HG02852 (cell line): ENCODE measurements at regions not wholly inside any gene's neighbourhood (a gene's known extent, or its start where the extent isn't known, plus 50 kb on each side); places are given as distances from the start of the nearest gene placed in this dataset.
A peak's percentile ranks its signal among the peaks of the same experiment; 100 is the strongest.

Source experiments
- ATAC-seq: cut with Tn5 transposase; IDR thresholded peaks from one replicate; pipeline ENCODE4 v1.9.1; 2021; ENCODE audit warnings: mild to moderate bottlenecking, moderate library complexity; ENCODE audit not compliant: unreplicated experiment

DNA sequence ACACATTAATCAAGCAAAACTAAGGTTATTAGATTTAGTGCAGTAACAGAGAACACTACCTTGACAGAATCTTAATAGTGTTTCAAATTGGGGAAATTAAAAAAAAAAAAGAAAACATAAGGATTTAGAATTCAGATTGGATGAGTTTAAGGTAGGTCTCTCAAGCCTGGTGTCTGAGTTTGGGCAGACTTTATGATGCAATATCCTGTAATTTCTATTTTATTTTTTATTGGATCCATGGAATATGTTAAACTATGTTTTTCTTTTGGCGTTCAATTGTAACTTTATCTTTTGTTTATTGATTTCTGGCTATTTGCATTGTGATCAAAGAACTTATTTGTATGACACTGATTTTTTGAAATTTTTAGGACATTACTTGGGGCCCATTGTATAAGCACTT is 394.1 kb upstream of the NETO1 start:
- ATAC-seq = no peak

DNA sequence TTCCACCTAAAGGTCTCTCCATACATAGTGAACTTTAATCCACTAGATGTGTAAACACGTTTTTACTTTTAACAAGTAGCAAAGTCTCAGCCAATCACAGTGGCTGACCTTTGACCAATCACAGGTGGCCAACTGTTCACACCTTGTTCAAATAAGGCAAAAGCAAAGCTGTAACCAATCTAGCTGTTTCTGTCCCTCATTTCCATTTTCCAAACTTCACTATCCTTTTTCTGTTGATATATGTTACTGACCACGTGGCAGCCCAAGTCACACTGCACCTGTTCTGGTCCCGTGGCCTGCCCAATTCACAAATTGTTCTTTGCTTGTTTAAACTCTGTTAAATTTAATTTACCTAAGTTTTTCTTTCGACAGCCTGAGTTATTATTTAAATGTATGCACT is 393.5 kb upstream of the NETO1 start:
- no peak for ATAC-seq

DNA sequence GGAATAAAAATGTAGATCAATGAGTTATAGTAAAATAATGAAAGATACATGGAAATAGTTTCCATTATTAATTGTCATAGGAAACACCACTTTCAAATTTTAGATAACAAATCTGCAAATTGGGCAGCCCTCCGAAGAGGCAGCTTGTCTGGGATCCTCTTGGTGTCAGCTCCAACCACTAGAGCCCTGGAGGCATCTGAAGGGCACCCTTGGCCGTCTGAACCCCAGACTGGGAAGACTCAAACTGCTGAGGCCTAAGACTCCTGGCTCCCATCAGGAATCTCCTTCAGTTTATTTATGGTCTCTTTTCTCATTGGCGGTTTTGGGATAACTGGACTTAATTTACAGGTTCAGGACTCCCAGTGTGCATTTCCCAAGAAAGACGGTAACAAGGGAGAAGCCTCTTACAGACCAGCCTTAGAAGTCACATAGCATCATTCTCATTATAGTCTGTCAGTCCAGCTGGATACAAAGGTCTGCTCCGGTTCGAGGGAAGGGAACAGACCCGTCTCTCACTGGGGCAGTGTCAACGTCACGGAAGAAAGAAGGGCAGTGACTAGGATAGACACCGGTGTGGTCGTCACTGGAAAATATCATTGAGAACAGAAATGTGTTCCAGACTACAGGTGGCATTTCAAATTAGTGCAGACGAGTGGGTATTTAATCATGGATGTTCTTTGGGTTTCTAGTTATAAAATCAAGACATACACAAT is 390.7 kb upstream of the NETO1 start:
- no peak for ATAC-seq

DNA sequence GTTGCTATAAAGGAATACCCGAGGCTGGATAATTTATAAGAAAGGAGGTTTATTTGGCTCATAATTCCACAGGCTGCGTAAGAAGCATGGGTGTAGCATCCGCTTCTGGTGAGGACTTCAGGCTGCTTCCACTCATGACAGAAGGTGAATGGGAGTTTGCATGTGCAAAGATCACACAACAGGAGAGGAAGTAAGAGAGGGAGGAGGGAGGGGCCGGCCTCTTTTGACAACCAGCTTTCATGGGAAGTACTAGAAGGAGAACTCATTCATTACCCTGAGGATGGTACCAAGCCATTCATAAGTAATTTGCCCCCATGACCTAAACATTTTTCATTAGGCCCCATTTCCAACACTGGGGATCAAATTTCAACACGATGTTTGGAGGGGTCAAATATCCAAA is 386.8 kb upstream of the NETO1 start:
- no peak for ATAC-seq

DNA sequence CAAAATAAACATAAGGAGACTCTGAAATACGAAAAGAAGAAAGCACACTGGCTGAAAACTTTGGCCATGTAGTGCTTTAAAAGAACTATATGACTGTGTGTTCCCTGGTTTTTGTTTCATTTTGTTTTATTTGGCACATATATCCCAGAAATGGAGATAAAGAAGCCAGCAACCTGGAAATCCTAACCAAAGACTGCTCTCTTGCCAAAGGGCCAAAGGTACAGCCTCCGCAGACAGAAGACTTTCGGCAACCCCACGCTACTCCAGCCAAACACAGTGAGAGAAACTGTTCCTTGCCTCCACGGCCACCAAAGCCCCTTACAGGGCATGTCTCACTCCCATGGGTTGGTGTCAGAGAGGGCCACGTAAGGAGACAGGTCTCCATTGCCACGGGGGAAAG is 381.2 kb upstream of the NETO1 start:
- ATAC-seq = no peak

DNA sequence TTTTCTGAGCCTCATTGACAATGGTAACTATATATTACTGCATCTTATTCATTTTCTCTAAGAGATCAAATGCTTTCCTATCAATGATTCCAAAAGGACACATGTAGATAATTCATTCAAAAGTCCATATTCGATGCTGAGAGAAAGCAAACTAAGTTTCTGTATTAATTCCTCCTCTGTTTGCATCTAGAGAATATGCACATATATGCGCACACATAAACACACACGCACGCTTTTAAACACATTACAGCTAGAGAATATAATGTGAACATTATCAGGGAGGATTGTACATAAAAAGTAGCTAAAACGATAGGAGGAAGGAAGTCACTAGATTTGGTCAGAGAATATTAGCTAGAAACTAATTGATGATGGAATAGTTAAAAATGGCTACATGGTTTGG is 379.0 kb upstream of the NETO1 start:
- no peak for ATAC-seq

DNA sequence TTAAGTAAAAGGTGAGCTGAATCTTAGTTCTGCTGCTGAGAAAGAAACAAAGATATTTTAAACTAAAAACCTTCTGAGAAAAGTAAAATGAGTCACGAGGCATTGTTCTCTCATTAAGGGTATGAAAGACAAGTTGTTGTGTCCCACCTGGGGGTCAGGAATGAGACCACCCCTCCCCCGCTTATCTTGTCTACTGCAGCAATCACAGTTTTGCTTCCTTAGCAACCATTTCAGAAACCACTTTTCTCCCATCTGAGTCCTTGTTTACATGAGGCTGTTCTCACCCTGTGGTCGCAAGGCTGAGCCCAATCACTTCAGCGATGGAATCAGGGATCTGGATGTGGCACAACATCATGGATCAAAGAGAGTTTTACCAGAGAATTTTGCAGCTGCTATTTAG is 377.6 kb upstream of the NETO1 start:
- no peak for ATAC-seq

GRCh38 chr18:73244401-73244800 is 376.6 kb upstream of the NETO1 start:
- ATAC-seq = no peak

DNA sequence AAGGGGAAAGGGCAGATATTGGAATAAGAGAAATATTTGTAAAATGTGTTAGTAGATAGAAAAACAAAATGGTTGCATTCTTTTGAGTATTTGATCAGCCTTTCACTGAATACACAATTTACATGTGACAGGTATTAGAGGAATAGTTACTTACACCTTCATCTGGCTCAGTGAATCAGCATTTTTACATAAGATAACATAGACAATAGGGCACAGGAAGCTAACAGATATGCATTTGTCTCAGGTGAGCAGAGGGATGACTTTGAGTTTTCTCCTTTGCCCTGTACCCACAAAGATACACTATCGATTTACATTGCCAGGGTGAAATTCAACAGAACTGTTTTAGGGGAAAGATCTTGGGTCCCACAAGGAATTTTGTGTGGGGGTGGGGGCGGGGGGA is 373.1 kb upstream of the NETO1 start:
- ATAC-seq = no peak

DNA sequence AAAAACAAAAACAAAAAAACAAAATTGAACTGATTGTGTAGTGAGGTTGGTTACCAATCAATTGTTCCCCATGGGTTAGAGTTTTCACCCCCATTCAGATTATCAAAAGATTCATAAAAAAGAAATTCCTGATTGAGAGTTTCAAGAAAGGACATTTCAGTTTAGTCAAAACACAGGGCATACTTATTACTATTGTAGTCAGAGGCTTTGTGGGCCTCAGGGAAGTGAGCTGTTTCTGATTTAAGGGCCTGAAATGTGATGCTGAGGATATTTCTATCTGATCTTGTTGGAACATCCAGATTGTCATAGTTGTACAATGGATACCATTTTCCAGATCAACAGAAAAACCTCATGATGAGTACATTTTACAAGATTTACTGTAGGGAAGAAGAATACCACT is 368.1 kb upstream of the NETO1 start:
- ATAC-seq = no peak

GRCh38 chr18:73235491-73235890 is 367.7 kb upstream of the NETO1 start:
- peak; percentile 86 for ATAC-seq

- peak; percentile 77 for ATAC-seq
Observed at GRCh38 chr18:73232933-73233332, 365.1 kb upstream of the NETO1 start.

DNA sequence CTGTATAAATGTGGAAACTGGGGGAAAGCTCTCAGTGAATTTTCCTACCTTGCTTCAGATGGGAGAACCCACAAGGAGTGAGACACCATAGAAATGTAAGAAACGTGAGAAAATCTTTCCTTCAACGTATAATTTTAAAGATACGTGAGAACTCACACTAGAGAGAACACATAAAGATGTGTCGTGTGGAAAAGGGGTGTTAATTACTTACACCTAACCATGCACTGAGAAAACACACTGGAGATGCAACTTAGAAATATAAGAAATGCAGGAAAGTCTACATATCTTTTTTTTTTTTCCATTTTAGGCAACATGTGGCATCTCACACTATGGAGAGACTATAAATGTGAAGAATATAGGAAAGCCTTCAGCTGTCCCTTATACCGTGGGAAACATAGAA is 352.9 kb upstream of the NETO1 start:
- ATAC-seq = no peak

DNA sequence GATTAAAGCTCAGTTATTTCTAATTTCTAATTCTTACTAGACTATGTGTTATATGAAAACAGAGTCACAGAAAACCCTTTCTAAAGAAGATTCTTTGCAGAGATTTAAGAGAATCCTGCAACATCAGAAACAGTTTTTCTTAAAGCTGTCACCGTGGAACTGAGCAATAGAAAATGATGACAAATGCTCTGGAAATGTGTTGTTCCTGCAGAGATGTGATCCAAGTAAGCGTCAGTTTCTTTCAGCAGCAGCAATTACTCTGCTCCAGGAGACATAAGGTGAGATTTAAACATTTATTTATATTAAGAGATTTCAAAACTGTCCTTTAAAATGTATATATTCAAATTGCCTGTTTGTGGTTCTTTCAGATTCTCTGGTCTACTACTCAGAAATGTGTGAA is 350.5 kb upstream of the NETO1 start:
- no peak for ATAC-seq

DNA sequence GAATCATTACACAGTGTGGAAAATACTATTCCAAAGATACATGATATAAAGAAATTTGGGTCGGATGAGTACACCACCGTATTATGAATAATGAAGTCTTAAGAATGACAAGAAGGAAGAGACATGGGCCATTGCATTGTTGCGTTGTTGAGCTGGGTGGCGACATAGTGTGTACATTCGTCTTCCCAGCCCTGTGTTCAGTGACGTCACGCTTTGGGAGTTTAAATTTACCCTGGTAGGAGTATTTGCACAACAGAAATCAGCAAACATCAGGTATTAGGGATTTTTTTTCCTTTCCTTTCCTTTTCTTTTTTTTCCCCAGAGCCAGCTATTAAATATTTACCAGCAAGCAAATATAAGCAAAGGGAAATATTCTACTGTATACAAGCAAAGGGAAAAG is 347.2 kb upstream of the NETO1 start:
- no peak for ATAC-seq

GRCh38 chr18:73212442-73212841 is 344.7 kb upstream of the NETO1 start:
- no peak for ATAC-seq

GRCh38 chr18:73201940-73202339 is 334.2 kb upstream of the NETO1 start:
- no peak for ATAC-seq

- ATAC-seq = no peak
Observed at GRCh38 chr18:73199151-73199550, 331.4 kb upstream of the NETO1 start.

- no peak for ATAC-seq
Observed at GRCh38 chr18:73189718-73190117, 321.9 kb upstream of the NETO1 start.

GRCh38 chr18:73168236-73168635 is 300.4 kb upstream of the NETO1 start:
- no peak for ATAC-seq

GRCh38 chr18:73164430-73164829 is 296.6 kb upstream of the NETO1 start:
- no peak for ATAC-seq

DNA sequence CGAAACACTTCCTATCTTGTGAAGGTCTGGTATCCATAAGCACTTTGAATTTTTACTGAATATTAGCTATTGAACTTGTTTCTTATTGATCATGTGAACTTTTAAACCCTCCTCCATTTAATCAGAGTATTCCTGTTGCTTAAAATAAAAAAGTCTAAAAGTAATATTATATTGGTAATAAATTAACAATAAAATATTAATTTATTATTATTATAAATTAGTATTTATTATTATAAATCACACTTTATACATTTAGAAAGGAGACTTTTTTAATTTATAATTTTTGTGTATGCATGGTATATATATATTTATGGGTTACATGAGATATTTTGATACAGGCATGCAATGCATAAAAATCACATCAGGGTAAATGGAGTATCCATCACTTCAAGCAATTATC is 295.4 kb upstream of the NETO1 start:
- no peak for ATAC-seq

- no peak for ATAC-seq
Observed at GRCh38 chr18:73156117-73156516, 288.3 kb upstream of the NETO1 start.
